Retinal pigment epithelial cell (primary cell): ENCODE measurements at regions not wholly inside any gene's neighbourhood (a gene's known extent, or its start where the extent isn't known, plus 50 kb on each side); places are given as distances from the start of the nearest gene placed in this dataset.

Experiments used
- DNase-seq: peaks from one replicate; pipeline ENCODE4 v3.0.0-alpha.2; 2010; ENCODE audit warnings: low read depth
- H3K4me3 ChIP-seq: 2 replicates; pipeline ENCODE4 v1.5.1; 2011; ENCODE audit warnings: mild to moderate bottlenecking, low read length, control low read depth, moderate library complexity
- CTCF ChIP-seq: conservative IDR thresholded peaks from 2 replicates; pipeline ENCODE4 v1.5.1; 2011; ENCODE audit warnings: low read depth, low read length, control low read depth, inconsistent platforms

GRCh38 chr20:60407938-60408337 is 449.7 kb downstream of the CDH26 start:
- no peak for DNase-seq
- TF ChIP-seq CTCF = no peak
- H3K4me3 ChIP-seq = no peak overlapping the region

- TF ChIP-seq CTCF = no peak
- H3K4me3 ChIP-seq = no peak overlapping the region
- no peak for DNase-seq
These were observed 450.2 kb downstream of the CDH26 start for GRCh38 chr20:60408435-60408834.

DNA sequence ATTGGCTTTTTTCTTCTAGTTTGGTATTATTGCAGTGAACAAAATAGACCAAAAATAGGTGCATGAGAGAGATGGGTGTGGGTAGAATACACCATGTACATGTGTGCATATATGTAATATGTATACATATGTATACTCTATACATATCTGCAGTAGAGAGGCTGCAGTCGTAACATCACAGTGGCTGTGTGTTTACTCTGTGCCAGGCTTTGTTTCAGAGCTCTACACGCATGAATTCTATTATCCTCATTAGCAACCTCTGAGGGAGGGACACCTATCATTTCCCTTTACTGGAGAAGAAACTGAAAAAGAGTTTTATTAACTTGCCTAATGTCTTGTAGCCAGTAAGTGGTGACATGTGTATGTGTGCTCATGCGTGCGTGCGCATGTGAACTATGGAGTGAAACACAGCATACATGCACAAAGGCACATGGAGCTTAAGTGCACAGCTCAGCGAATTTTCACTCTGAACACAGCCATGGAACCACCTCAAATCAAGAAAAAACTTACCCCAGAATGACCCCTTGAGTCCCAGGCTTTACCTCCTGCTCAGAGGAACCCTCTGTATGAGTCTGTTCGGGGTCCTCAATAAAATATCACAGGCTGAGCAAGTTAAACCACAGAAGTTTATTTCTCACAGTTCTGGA is 452.5 kb downstream of the CDH26 start:
- TF ChIP-seq CTCF = no peak
- no peak for DNase-seq
- H3K4me3 ChIP-seq = no peak overlapping the region

GRCh38 chr20:60411813-60412212 is 453.6 kb downstream of the CDH26 start:
- TF ChIP-seq CTCF = no peak
- no peak overlapping the region for H3K4me3 ChIP-seq
- DNase-seq = no peak

DNA sequence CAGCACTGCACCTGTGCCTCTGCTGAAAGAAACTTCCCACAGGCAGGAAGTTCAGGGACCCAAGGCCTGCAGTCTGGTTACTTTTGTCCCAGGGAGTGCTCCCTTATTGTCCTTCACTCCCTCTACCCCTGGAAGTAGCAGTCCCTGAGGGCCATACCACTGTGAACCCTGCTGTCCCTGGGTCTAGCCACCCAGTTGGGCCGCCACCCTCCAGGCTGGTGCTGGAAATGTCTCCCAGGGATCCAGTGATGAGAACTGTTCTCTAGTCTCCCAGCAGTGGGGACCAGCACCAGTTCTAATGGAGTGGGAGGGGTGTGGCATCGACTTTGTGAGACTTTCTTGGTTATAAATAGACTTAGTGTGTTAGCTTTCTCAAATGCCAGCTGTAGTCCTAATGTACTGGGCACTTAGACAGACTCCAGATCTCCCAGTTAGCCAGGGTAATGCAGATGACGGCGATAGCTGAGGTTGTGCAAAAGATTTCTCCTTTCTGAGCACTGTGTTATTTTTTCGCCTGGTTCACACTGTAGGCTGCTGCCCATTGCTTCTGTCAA is 462.5 kb downstream of the CDH26 start:
- no peak for DNase-seq
- H3K4me3 ChIP-seq = no peak overlapping the region
- TF ChIP-seq CTCF = no peak

- H3K4me3 ChIP-seq = no peak overlapping the region
- no peak for DNase-seq
- TF ChIP-seq CTCF = no peak
These were observed 464.6 kb downstream of the CDH26 start for GRCh38 chr20:60422848-60423247.

DNA sequence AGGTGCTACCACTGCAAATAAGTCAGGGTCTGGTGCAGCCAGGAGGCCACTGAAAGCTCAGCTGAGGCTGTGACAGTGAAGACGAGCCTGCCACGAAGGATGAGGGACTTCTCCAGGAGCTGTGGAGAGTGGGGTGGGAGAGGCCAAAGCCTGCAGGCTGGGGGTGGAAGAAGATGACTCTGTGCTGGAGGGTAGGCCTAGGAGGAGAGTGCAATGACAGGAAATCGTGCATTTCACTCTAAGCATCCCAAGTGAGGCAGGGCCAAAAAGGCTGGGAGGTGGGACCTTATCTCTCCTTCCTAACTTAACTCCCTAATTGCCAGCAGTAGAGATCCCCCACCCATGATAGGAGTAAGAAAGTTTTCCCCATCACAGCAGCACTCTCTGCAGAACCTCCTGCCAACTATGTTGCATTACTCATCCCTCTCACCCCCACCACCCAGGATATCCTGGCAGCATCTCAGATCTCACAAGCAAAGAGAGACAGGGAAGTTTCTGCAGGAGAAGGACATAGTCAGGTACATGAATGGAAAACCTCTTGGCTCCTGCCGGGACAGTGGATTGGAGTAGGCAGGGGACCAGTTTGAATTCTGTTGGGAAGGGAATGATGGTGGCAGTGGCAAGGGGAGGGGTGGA is 466.2 kb downstream of the CDH26 start:
- no peak for DNase-seq
- TF ChIP-seq CTCF = no peak
- H3K4me3 ChIP-seq = no peak overlapping the region
